ENCODE measurements at regions not wholly inside any gene's neighbourhood (a gene's known extent, or its start where the extent isn't known, plus 50 kb on each side); places are given as distances from the start of the nearest gene placed in this dataset.
A peak's percentile ranks its signal among the peaks of the same experiment; 100 is the strongest.
"Not testable (repeated sequence)": the region's sequence is repeated elsewhere in the genome, so short reads cannot be mapped to it uniquely, and the experiment has no call there.

DNA sequence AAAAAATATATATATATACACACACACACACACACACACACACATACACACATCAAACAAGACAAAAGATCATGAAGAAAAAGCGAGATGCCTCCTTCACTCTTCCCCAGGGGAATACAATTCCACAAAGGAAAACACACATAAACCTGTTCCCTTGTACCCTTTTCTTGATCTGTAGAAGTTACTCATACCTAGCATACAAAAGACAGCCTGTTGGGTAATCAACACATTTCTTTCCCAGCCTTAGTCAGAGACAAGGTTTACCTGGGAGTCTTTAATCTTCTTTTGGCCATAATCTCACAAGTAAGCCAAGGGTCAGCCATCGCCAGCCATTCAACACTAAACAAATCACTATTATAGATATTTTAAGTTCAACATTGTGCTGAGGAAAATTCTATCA is 407.0 kb downstream of the SUCLG1 start:
- no peak for DNase-seq

DNA sequence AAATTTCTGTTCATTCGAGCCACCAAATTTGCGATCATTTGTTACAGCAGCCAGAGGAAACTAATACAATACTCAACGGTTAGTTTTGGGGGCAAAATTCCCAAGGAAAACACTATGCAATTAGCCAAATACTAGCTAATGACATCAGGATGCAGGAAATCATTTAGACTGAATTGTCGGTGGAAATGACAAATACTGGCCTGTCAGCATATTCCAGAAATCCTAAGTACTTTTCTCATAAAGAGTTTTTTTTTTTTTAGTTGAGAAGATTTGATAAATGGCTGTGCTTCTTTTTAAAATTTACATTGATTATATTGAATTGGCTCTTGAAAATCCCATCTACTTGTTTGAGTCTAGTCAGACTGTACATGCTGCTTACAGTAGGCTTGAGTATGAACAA is 410.1 kb downstream of the SUCLG1 start:
- DNase-seq = no peak

DNA sequence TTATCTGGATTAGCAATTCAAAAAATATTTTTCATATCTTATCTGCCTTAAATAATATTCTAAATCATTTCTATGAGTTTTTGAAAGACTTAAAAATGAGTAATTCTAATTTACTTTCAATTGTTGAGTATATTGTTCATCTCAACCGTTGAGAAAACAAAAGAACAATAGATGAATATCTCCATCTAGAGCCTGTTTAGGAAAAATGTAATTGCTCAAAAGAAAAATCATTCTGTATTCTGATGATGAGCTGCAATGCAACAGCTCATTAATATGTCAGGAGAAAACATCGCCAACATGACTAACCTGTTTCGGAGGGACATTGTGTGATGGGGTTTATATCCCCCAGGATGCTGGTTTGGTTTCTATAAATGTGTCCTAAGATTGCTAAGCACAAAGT is 417.6 kb downstream of the SUCLG1 start:
- no peak for DNase-seq

DNA sequence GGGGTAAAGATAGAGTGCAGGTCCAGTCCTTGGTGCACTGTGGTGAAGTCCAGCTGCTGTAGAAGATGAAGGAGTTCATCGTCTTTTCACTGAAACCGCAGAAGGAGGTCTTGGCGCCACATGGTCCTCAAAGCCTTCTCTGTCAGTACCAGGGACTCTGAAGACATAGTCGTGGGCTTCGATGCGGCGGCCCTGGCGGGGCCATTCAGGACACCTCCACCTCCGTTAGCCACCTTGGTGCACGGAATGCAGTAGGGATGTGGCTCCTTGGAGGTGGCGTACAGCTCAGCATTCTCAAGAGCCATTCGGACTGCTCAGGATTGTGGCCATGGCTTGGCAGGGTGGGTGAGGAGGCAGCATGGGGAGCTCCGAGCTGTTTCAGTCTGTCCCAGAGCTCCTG is 418.8 kb downstream of the SUCLG1 start:
- DNase-seq = no peak

DNA sequence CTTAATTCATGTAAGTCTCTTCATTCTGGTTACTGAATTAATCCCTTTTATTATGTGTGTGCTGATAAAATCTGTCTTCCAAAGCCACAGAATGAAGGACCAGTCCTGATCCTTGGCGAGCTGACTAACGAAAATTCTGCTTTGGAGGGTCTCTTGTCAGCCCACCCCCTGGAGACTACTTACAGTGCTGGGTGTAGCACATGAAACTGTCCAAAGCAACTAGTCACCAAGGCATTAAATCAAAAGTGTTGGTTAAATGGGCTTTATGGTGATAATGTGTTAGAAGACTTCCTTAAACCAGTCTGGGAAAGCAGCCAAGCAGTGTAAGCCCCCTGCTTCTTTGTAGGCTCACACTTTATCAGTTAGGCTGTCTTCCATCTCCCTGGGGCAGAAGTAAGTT is 420.2 kb downstream of the SUCLG1 start:
- peak; percentile 13 for DNase-seq

DNA sequence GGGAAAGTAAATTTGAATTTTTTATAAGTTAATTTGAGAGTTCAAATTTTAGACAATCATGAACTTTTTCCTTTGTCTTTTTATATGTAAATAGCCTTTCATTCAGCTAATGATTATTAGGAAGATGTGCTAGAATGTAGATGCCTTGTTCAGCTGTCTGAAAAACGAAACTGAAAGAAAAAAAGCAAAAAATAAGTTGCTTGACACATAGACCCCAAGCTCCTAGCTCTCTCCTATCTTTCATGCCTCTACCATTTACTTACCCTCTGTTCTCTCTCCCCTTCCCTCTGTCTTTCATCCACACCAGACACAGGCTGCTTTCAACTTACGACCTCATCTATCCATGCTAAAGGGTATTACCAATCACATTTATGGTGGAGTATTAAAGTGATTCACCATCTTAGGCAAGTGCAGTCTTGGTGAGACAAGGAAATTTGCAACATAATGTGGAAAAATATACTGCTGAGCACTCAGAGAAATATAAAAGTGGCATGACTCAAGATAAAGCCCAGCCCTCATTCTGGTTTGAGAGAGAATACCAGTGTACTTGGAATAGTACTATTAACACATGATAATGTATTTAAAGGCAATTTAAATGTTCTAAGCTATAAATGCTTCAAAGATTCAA is 425.6 kb downstream of the SUCLG1 start:
- DNase-seq = no peak

DNA sequence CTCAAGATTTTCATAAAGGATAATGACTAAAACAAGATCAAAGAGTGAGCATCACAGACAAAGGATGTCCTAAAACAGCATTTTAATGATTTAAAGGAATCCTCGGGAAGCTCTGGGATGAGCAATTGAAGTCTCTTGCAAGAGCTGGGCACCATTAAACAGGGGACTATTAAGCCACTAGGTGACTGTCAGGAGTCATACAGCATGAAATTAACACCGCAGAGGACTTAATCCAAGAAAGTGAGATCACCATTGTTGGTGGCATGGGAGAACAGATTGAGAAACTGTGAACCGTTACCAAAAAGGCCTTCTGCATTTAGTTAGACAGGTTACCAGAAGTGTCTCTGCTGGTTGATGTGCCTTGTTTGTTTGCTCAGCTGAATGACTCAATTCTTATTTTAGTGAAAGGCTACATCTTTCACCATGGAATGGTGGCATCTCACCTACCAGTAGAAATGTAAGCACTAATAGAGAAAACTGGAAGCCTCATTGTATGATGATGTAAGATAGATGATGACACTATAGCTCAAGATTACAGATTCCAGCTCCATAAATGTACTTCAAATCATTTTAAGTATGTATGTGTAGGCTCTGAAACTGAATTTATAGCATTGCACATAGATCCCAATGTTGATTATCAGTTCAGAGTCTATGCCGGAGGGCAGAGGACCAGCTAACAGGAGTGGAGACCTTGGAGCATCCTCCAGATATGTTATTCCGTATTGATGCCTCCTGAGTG is 427.6 kb downstream of the SUCLG1 start:
- no peak for DNase-seq

DNA sequence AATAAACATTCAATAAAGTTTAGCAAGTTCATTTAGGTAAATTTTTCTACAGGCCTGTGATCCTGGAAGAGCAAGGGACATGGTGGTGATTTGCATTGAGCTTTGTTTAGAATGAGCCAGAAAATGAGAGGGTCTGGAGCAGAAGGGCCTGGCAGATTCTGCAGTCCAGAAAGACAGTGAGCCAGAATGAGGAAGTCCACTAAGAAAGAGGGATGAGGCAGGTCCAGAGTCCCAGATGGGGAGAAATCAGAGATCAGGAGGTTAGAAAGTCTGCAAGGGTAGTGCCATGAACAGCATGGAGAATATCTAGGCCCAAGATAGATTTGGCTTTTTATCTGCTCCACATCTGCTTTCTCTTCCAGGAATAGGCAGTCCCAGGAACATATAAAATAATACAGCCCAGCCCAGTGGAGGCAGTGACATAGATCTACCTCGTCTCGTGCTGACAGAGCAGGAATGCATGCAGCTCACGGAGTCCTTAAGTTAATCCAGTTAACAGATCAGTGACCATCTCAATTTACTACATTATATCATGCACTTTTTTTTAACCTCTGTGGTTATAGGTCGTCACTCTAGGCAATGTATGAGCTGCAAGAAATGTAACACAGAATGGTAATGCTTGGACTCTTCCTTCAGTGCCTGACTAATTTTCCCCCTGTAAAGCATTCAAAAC is 429.0 kb downstream of the SUCLG1 start:
- DNase-seq = no peak

DNA sequence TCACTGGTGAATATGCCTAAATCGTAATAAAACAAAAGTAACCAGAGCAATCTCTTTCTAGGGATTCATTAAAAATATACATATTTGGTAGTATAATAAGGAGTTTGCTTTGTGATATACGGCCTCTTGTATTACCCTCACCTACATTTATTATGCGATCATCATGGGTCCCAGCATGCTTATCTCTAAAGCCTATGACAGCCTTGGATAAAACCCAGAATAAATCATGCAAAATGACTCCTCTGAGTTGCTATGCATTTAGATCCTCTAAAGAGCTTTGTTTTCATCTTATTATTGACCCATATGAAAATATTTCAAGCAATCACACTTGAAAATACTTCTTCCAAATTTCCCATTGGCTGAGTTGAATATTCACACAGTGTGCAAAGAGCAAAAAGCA is 432.3 kb downstream of the SUCLG1 start:
- no peak for DNase-seq

DNA sequence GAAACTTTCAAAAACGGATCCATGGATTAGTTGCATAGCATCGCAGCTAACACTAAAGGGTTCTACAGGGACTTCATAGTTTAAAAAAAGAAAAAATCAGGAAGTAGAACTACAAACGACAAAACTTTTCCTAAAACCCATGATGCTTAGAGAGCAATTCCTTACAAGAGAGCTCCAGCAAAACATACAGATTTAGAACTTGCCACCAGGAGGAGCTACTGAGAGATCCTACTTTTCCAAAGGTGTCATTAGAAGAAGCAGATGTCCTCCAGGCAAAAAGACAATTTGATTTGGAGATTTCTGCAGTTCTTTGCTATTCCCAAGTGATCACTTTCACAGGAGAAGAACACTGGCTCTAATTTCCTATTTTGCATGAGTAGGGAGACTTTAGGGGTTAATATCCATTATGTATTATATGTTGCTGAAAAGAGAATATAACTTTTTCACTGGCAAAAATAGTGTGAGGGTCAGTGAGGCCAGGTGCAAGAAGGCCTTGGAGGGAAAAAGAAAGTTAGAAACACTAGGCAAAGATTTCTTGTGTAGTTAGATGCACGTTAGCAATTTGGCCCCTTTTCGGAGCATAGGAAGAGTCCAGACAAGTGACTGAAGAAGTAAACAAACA is 436.2 kb downstream of the SUCLG1 start:
- peak; percentile 59 for DNase-seq

DNA sequence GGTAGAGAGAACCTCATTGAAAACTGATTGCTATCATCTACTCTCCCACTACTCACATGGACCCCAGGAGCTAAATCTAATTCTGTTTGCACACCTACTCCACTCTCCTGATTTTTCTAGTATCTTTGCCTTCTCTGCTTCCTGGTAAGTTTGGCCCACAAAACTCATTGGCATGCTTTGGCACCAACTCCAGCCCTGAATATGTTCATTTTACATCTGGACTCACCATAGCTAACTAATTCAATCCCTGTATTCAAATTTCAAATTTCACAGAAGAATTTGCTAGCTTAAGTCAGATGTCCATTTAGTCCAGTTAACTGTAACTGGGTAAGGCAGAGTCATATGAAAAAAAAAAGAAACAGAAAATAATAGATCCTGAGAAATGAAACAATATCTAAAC is 442.1 kb downstream of the SUCLG1 start:
- DNase-seq = no peak

DNA sequence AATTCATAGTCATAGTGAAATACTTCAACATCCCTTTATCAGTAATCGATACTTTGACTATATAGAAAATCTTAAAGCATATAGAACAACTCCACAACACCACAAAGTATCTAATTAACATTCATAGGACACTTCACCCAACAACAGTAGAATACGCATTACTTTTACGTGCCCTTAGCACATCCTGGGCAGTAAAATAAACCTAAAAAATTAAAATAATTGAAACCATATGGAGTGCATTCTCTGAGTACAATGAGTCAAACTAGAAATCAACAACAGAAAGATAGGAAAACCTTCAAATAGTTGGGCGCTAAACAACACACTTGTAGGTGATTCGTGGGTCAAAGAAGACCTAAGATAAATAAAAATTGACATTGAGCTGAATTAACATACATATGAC is 442.9 kb downstream of the SUCLG1 start:
- no peak for DNase-seq

DNA sequence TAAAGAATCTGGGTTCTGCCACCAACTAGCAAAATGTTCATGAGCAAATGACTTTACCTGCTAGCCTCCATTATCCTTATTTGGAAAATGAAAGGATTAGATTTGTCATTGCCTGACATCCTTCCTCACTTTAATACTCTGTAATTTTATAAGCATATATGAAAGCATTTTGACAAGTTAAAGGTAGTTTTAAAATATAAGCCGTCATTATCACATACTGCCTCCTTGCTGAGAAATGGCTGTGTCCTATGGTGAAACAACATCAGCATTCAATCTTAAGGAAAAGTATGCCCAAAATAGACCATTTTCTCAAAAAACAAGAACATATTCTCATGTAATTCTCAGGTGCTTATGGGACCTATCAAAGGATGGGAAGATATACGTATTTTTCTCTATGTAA is 461.2 kb downstream of the SUCLG1 start:
- no peak for DNase-seq

DNA sequence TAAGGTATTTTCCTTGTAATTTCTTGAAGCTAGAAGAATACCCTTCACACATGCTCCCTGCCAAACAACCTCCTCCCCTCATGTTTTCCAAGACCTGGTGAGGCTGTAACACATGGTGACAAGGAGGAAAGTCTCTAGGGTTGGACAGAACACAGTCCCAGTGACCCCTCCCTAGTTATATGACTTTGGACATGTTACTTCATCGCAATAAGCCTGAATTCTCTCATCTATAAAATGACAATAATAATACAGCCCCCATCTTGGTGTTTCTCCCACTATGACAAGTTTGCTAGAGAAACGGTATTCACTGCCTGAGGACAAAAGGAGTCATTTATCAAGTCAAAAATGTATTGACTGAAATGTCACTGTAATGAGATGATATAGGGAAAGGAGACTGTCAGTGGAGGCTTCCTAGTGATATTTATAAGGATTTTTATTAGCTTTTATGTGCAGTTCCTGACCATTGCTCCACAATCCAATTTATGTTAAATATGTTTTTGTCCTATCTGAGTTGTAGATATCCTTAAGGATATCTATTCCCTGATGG is 464.4 kb downstream of the SUCLG1 start:
- DNase-seq = no peak

DNA sequence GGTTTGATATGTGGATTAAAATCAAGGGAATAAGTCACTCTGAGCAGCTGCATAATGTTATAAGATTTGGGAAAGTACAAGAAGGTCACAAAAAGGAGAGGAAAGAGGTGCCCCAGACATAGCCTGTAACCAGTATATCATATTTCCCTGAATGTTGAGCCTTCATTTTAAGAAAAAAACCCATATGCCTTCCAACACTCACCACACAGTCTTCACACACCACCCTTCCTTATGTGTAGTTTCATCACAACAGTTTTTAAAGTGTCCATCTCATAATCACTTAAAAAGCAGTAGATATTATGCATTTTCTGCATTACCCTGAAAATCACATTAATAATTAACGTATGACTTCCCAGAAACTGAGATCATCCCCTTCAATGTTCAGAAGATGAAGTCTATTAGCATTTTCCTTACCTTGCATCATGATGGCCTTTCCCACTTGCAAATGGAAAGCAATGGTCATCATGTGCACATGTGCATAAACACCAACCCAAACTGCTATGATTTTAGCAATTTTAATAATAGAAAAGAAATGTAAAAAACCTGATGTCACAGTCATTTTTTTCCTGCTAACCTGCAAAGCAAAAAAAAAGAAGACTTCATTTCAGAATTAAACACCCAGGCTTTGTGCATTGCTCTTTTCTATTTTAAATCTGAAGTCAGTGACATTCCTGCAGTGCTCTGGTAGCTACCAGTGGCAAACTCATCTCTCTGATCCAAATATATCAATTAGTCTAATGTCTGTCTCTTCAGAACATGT is 465.0 kb downstream of the SUCLG1 start:
- no peak for DNase-seq

DNA sequence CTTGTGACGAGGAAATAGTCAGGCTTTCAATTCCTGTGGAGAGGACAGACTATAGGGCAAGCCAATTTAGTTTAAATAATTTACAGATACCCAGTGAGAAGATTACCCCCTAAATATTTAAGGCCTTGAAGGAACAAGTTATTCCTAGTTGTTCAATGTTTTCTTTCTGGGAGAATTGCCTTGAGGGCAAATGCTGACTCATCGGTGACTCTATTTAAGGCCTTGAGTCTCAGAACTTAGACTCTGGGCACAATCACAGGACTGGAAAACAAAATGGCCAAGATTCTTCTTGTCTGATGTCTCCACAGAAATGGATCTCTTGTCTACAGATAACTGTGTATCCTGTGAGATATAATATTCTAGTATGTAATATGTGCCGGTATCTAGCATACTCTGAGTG is 467.1 kb downstream of the SUCLG1 start:
- DNase-seq = no peak

DNA sequence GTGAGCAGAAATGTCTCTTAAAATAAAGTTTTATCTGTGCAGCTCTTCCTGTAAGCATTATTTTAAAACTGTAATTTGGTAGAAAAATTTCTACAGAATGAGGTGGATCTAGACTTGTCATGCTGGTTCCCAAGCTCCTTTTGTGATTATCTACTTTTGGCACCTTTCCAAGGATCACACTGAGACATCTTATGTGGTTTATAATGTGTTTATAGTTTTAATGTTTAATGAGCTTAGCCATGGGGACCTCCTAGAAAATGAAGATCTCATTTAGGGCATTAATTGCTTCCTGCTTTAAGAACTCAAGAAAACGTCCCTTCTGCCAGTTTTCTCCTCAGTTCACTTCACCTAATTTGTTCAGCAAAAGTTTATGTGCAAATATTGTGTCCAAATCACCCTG is 468.4 kb downstream of the SUCLG1 start:
- DNase-seq = no peak

DNA sequence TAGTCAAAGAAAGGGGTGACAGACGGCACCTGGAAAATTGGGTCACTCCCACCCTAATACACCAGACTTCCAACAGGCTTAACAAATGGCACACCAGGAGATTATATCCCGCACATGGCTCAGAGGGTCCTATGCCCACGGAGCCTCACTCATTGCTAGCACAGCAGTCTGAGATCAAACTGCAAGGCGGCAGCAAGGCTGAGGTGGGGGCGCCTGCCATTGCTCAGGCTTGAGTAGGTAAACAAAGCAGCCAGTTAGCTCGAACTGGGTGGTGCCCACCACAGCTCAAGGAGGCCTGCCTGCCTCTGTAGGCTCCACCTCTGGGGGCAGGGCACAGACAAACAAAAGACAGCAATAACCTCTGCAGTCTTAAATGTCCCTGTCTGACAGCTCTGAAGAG is 482.5 kb downstream of the SUCLG1 start:
- not testable (repeated sequence) for DNase-seq

DNA sequence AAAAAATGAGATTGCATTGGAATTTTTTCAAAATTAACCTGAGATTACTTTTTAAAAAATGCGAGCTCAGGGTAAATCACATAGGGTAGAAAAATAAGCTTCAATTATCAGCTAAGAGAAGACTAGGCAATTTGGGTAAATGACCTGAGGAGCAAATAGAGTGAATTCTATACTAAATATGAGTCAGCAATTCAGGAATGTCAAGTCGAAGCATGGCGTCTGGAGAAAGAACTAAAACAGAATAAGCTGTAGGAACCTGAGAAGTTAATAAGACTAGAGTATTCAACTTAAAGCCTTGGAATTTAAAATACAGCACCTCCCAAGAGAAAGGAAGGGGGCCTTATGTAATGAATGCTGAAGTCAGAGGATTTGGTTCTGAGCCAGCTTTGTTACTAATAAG is 487.0 kb downstream of the SUCLG1 start:
- no peak for DNase-seq

DNA sequence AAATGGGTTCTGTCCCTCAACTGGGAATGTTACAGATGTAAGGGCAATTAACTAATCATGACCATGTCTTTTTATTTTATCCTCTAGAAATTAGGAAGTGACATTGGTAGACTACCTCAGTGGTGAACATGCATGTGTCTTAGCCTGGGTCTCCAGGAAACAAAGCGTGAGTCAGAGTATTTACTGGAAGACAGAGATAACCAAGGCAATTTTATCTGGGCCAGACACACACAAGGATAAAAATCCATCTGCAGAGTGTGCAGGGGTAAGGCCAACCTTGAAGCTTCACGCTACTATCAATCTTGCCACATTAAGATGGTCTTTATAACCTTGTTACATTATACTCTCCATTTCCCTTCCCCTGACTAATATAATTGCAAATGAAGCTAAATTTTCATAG is 487.5 kb downstream of the SUCLG1 start:
- no peak for DNase-seq

DNA sequence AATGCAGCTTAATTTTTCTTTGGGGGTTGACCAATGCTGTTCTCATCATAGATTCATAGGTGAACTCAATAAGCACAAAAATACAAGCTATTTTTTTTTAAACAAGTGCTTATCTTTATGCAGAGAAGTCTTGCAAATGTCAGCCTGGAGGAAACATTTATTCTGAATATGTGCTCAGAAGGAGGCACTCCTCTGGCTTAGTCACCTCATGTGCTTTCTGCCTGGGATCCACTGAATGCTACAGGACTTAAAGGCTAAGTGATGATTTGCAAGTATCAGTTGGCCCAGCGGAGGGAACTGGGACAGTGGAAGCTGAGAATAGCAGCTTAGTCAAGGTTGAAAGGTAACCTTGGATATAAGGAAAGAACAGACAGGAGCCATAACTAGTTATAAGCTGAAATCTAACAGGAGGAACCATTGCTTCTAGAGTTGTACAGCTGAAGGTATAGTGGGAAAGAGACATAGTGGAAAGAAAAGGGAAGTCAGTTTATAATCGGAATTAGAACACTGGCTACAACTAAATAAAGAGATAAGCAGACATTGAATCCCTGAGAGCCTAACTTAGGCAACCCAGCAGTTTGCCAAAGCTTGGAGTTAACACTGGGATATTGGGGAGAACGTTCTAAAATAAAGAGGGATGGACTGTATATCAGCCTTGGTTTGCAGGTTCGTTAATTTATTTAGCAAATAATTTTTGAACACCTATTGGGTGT is 488.7 kb downstream of the SUCLG1 start:
- no peak for DNase-seq

All from left kidney (tissue), 1 donor.